ENCODE measurements at regions not wholly inside any gene's neighbourhood (a gene's known extent, or its start where the extent isn't known, plus 50 kb on each side); places are given as distances from the start of the nearest gene placed in this dataset.

DNA sequence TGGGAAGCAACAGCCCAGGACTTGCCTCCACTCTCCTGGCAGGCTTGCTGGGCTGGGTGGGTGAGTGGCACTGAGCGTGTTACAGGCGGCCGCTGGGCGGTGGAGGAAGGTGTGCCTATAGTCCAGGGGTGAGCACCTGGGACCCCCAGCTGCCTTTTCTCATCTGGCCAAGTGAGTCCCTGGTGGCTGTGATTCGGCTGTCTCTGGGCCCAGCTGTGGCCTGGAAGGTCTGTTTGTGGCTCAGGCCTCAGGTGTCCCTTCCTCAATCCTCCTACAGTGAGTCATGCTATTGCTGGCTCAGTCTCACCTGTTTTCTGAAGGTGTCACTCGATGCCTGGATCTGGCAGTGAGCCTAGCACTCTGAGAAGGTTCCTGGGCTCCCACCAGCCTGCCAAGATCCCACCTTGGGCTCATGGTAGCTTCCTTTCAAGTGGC is 564.2 kb downstream of the PTPRU start:
- in situ Hi-C loops (cut with HindIII; ENCODE audit: extremely low pct_ligation_motif_present, low pct_unique_long_range_greater_than_20kb) = no loop called here
- no peak for TF ChIP-seq GMEB2 (CRISPR knock-in tag; IDR thresholded peaks at IDR 0.05; ENCODE audit: low read depth)
- no peak for TF ChIP-seq RBM22 (optimal IDR thresholded peaks at IDR 0.05; ENCODE audit: low read length)
- no peak for TF ChIP-seq SMARCC2 (IDR thresholded peaks at IDR 0.05)
- TF ChIP-seq TARDBP (CRISPR knock-in tag; IDR thresholded peaks at IDR 0.05) = no peak
- TF ChIP-seq ATF6 (CRISPR knock-in tag; conservative IDR thresholded peaks at IDR 0.05) = no peak
- no peak for TF ChIP-seq TFE3 (CRISPR knock-in tag; IDR thresholded peaks at IDR 0.05)
- no peak for TF ChIP-seq CC2D1A (CRISPR knock-in tag; IDR thresholded peaks at IDR 0.05)
- TF ChIP-seq LCORL (IDR thresholded peaks at IDR 0.05) = no peak
- no peak for TF ChIP-seq LCORL (CRISPR knock-in tag; IDR thresholded peaks at IDR 0.05)
- Histone ChIP-seq H3K9me3 (ENCODE audit: low read length) (no peaks in the 10 kb centered on the region), H3K4me1 (ENCODE audit: insufficient read depth, low read length) (no peaks in the 10 kb centered on the region), H3K9ac (ENCODE audit: insufficient read depth, low read depth, low read length) (no peak overlapping the region), H3K36me3 (replicated peaks in 1 of 2; ENCODE audit: control insufficient read depth in 1 of 2, insufficient read depth in 2 of 2, low read length in 2 of 2) (no peaks in the 10 kb centered on the region), H3K27ac (ENCODE audit: extremely low read length, insufficient read depth, low read length) (no peak overlapping the region), H3K79me2 (ENCODE audit: insufficient read depth, low read length) (no peaks in the 10 kb centered on the region), H2AFZ (ENCODE audit: low read length) (no peak overlapping the region), H3K27me3 (ENCODE audit: control insufficient read depth in 1 of 2, insufficient read depth in 2 of 2, low read length in 2 of 2) (peaks cover 2 to 18% of the 10 kb centered on the region in 2 experiments; a peak in 3 of 5 replicates), H4K20me1 (ENCODE audit: insufficient read depth, low read length) (no peaks in the 10 kb centered on the region), H3K4me3 (replicated peaks in 1 of 3; ENCODE audit: insufficient read depth in 1 of 3, low read depth in 2 of 3, low read length in 3 of 3) (no peak overlapping the region), H3K4me2 (ENCODE audit: low read depth, low read length) (no peak overlapping the region)
- FAIRE-seq (no peak), DNase-seq (ENCODE audit: low spot score) (no peak), ATAC-seq (no peak)
- intact Hi-C loops (cut with micrococcal nuclease; ENCODE audit: unreplicated experiment) = no loop called here
- ChIA-PET CTCF (ENCODE audit: low intra/inter-chr PET ratio, low total read pairs) (no interaction called here), POLR2A (no interaction called here)
- no CpG with 5 or more reads among the region's 6 CpGs for WGBS (ENCODE audit: low lambda C conversion rate)
- no TSS peak for BruUV-seq (replicated peaks)
